WTC11 (cell line): ENCODE measurements at regions not wholly inside any gene's neighbourhood (a gene's known extent, or its start where the extent isn't known, plus 50 kb on each side); places are given as distances from the start of the nearest gene placed in this dataset.

Source experiments
- ATAC-seq: fragments of 200-7000 bp; cut with Tn5 transposase; 2 replicates; pipeline ENCODE4 v1.10.0; 2021; ENCODE audit warnings: mild to moderate bottlenecking, moderate library complexity
- CTCF ChIA-PET: fragments of 300-600 bp; sonication (Branson Sonifier 250); formaldehyde crosslinking; loops from one replicate; lab custom pipeline; 2021; ENCODE audit warnings: antibody characterized with exemption; lab: Charles Lee
- POLR2A ChIA-PET: fragments of 350-600 bp; sonication (Branson Sonifier 250); formaldehyde crosslinking; loops from one replicate; lab custom pipeline; 2021; ENCODE audit warnings: antibody characterized with exemption; lab: Charles Lee
- DNase-seq: peaks from one replicate; pipeline ENCODE4 v3.0.0; 2021; ENCODE audit warnings: low spot score
- H3K27ac Mint-ChIP-seq: 2 replicates; pipeline ENCODE4 v1.8.0; 2021; ENCODE audit warnings: mixed read lengths
- H3K27me3 Mint-ChIP-seq: 2 replicates; pipeline ENCODE4 v1.8.0; 2021; ENCODE audit warnings: low read depth, mild to moderate bottlenecking, moderate library complexity, mixed read lengths
- H3K36me3 Mint-ChIP-seq: 2 replicates; pipeline ENCODE4 v1.8.0; 2021; ENCODE audit warnings: mixed read lengths
- H3K4me1 Mint-ChIP-seq: 2 replicates; pipeline ENCODE4 v1.8.0; 2022; ENCODE audit warnings: mixed read lengths
- H3K4me3 Mint-ChIP-seq: 2 replicates; pipeline ENCODE4 v1.8.0; 2021; ENCODE audit warnings: mild to moderate bottlenecking, moderate library complexity, mixed read lengths
- H3K9me3 Mint-ChIP-seq: 2 replicates; pipeline ENCODE4 v1.8.0; 2021; ENCODE audit warnings: mixed read lengths
- AFF4 ChIP-seq: sonication (generic); formaldehyde crosslinking; IDR thresholded peaks from 2 replicates; pipeline ENCODE4 v1.8.1; 2023; ENCODE audit warnings: mild to moderate bottlenecking, missing genetic modification reagents, borderline replicate concordance
- CBFB ChIP-seq: sonication (generic); formaldehyde crosslinking; IDR thresholded peaks from 2 replicates; pipeline ENCODE4 v1.8.1; 2022; ENCODE audit warnings: mild to moderate bottlenecking, low read depth, missing genetic modification reagents
- CDX4 ChIP-seq: fragments of 250-450 bp; sonication (Bioruptor Pico); IDR thresholded peaks from 2 replicates; pipeline ENCODE4 v1.9.0; 2021; ENCODE audit warnings: moderate library complexity, mild to moderate bottlenecking, inconsistent platforms, borderline replicate concordance
- CTCF ChIP-seq: fragments of 200-600 bp; IDR thresholded peaks from 2 replicates; pipeline ENCODE4 v1.8.0; 2022; ENCODE audit warnings: antibody characterized with exemption
- E2F4 ChIP-seq: sonication (generic); formaldehyde crosslinking; IDR thresholded peaks from 2 replicates; pipeline ENCODE4 v1.8.1; 2022; ENCODE audit warnings: low read depth, mild to moderate bottlenecking, moderate library complexity, missing genetic modification reagents, borderline replicate concordance
- FOXJ3 ChIP-seq: sonication (generic); formaldehyde crosslinking; IDR thresholded peaks from 2 replicates; pipeline ENCODE4 v1.9.0; 2021; ENCODE audit warnings: missing genetic modification reagents, mild to moderate bottlenecking, borderline replicate concordance
- FOXK1 ChIP-seq: sonication (generic); formaldehyde crosslinking; IDR thresholded peaks from 2 replicates; pipeline ENCODE4 v1.8.0; 2022; ENCODE audit warnings: mild to moderate bottlenecking, moderate library complexity, missing genetic modification reagents
- HMGA2 ChIP-seq: fragments of 250-450 bp; sonication (Bioruptor Pico); IDR thresholded peaks from 2 replicates; pipeline ENCODE4 v1.4.0; 2021; ENCODE audit warnings: mild to moderate bottlenecking, moderate library complexity
- MYBL2 ChIP-seq: sonication (generic); formaldehyde crosslinking; IDR thresholded peaks from 2 replicates; pipeline ENCODE4 v1.8.1; 2023; ENCODE audit warnings: mild to moderate bottlenecking, moderate library complexity, missing genetic modification reagents
- NR3C1 ChIP-seq: sonication (generic); formaldehyde crosslinking; conservative IDR thresholded peaks from 2 replicates; pipeline ENCODE4 v1.8.1; 2023; ENCODE audit warnings: low read depth, mild to moderate bottlenecking, missing genetic modification reagents
- PRDM15 ChIP-seq: sonication (generic); formaldehyde crosslinking; IDR thresholded peaks from 2 replicates; pipeline ENCODE4 v1.8.0; 2022; ENCODE audit warnings: missing genetic modification reagents
- PRRX2 ChIP-seq: fragments of 250-450 bp; sonication (Bioruptor Pico); IDR thresholded peaks from 2 replicates; pipeline ENCODE4 v1.8.0; 2021; ENCODE audit warnings: mild to moderate bottlenecking
- ZMAT4 ChIP-seq: fragments of 250-450 bp; sonication (Bioruptor Pico); IDR thresholded peaks from 2 replicates; pipeline ENCODE4 v1.9.0; 2021; ENCODE audit warnings: mild to moderate bottlenecking
- ZNF219 ChIP-seq: sonication (generic); formaldehyde crosslinking; IDR thresholded peaks from 2 replicates; pipeline ENCODE4 v1.8.0; 2023; ENCODE audit warnings: missing genetic modification reagents, mild to moderate bottlenecking, borderline replicate concordance
- ZNF512 ChIP-seq: sonication (generic); formaldehyde crosslinking; IDR thresholded peaks from 2 replicates; pipeline ENCODE4 v1.8.1; 2022; ENCODE audit warnings: missing genetic modification reagents, borderline replicate concordance
- ZNF532 ChIP-seq: fragments of 250-450 bp; sonication (Bioruptor Pico); IDR thresholded peaks from 2 replicates; pipeline ENCODE4 v1.9.0; 2021; ENCODE audit warnings: mild to moderate bottlenecking, borderline replicate concordance

GRCh38 chr4:111045992-111046391 is 423.1 kb upstream of the PITX2 start (continued):
- no peak for TF ChIP-seq PRDM15
- no peak for TF ChIP-seq ZNF532 (CRISPR knock-in tag)
- TF ChIP-seq MYBL2 (CRISPR knock-in tag), result no peak
- TF ChIP-seq PRRX2 (CRISPR knock-in tag), result no peak
- no peak for TF ChIP-seq CBFB
- TF ChIP-seq ZMAT4 (CRISPR knock-in tag), result no peak
- TF ChIP-seq, all 79 proteins: peak for 0

GRCh38 chr4:111046811-111047210 is 423.9 kb upstream of the PITX2 start:
- POLR2A ChIA-PET, result no interaction called here
- no peak for TF ChIP-seq PRRX2 (CRISPR knock-in tag)
- no peak for TF ChIP-seq ZNF219 (CRISPR knock-in tag)
- no peak for TF ChIP-seq E2F4 (CRISPR knock-in tag)
- no peak for TF ChIP-seq NR3C1 (CRISPR knock-in tag)
- no peak for TF ChIP-seq HMGA2
- no peak for TF ChIP-seq AFF4
- TF ChIP-seq CTCF, result no peak
- TF ChIP-seq ZNF512 (CRISPR knock-in tag), result no peak
- no peak for TF ChIP-seq FOXJ3 (CRISPR knock-in tag)
- no peak for TF ChIP-seq MYBL2 (CRISPR knock-in tag)
- no peak for TF ChIP-seq CDX4 (CRISPR knock-in tag)
- no peak for TF ChIP-seq FOXK1 (CRISPR knock-in tag)
- Mint-ChIP-seq H3K4me1 (peaks cover 19% of the 10 kb centered on the region), H3K27me3 (no peaks in the 10 kb centered on the region), H3K36me3 (peaks cover 9% of the 10 kb centered on the region), H3K9me3 (peaks cover 31% of the 10 kb centered on the region), H3K27ac (no peak overlapping the region), H3K4me3 (no peak overlapping the region)
- no peak for DNase-seq
- CTCF ChIA-PET, result no interaction called here
- no peak for ATAC-seq
